ENCODE measurements at regions not wholly inside any gene's neighbourhood (a gene's known extent, or its start where the extent isn't known, plus 50 kb on each side); places are given as distances from the start of the nearest gene placed in this dataset.
"Not testable (repeated sequence)": the region's sequence is repeated elsewhere in the genome, so short reads cannot be mapped to it uniquely, and the experiment has no call there.

DNA sequence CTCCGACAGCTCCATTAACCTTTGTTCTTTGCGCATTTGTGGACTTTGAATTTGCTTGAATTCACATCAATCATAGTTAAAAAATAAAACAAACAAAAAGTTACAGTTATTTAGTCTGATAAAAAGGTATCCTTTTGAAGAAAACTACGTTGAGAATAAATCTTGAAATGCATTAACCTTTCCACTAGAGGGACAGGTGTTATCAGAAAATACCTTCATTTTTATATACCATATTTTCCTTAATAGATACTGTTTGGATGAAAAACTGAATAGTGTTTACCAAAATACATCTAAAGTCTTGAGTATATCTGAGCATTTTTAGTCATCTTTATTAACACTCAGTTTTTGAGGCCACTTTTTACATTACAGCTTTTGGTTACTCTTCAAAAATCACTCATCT lies 371.9 kb downstream of the ZWINT start:
- TF ChIP-seq POLR2AphosphoS5 (IDR thresholded peaks at IDR 0.05; ENCODE audit: insufficient read depth in 1 of 2, low read depth in 1 of 2) = no peak
- TF ChIP-seq, protein P1, sequence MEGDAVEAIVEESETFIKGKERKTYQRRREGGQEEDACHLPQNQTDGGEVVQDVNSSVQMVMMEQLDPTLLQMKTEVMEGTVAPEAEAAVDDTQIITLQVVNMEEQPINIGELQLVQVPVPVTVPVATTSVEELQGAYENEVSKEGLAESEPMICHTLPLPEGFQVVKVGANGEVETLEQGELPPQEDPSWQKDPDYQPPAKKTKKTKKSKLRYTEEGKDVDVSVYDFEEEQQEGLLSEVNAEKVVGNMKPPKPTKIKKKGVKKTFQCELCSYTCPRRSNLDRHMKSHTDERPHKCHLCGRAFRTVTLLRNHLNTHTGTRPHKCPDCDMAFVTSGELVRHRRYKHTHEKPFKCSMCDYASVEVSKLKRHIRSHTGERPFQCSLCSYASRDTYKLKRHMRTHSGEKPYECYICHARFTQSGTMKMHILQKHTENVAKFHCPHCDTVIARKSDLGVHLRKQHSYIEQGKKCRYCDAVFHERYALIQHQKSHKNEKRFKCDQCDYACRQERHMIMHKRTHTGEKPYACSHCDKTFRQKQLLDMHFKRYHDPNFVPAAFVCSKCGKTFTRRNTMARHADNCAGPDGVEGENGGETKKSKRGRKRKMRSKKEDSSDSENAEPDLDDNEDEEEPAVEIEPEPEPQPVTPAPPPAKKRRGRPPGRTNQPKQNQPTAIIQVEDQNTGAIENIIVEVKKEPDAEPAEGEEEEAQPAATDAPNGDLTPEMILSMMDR (IDR thresholded peaks at IDR 0.05) = no peak
- TF ChIP-seq POLR2A (IDR thresholded peaks at IDR 0.05) = no peak
- Histone ChIP-seq H3K4me1 (no peaks in the 10 kb centered on the region), H3K27me3 (no peaks in the 10 kb centered on the region), H3K9me3 (no peaks in the 10 kb centered on the region), H3K4me3 (no peak overlapping the region), H3K36me3 (no peaks in the 10 kb centered on the region), H3K27ac (no peak overlapping the region)
- no peak for DNase-seq (ENCODE audit: extremely low spot score in 2 of 2)
- intact Hi-C loops (cut with DNase I) = no loop called here

DNA sequence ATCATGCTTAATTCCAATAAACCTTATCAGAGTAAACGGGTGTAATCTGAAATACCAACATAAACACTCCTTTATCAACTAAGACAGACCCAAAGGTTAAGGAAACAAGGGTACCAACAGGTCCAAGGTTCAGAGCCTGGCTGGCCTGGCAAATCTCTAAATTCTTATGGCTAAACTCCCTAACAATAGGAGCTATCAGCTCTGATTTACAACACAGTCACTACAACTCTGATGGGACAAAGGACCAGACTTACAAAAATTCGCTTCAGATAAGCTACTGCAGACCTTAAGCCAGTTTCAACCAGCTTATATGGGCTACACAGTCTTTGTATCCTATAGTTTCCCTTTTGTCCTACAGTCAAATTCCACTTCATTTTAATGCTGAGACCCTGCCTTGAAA lies 381.9 kb downstream of the ZWINT start:
- Histone ChIP-seq H3K9me3 (no peaks in the 10 kb centered on the region), H3K4me3 (no peak overlapping the region), H3K27ac (no peak overlapping the region), H3K36me3 (no peaks in the 10 kb centered on the region), H3K4me1 (no peaks in the 10 kb centered on the region), H3K27me3 (no peaks in the 10 kb centered on the region)
- TF ChIP-seq POLR2A (IDR thresholded peaks at IDR 0.05) = no peak
- no peak for TF ChIP-seq POLR2AphosphoS5 (IDR thresholded peaks at IDR 0.05; ENCODE audit: insufficient read depth in 1 of 2, low read depth in 1 of 2)
- TF ChIP-seq, protein P1 (IDR thresholded peaks at IDR 0.05) = no peak
- no peak for DNase-seq (ENCODE audit: extremely low spot score in 2 of 2)
- intact Hi-C loops (cut with DNase I) = loop anchor here (10.0 kb wide), 1 partner anchor 324 kb away; no protein-coding TSS in a partner anchor

DNA sequence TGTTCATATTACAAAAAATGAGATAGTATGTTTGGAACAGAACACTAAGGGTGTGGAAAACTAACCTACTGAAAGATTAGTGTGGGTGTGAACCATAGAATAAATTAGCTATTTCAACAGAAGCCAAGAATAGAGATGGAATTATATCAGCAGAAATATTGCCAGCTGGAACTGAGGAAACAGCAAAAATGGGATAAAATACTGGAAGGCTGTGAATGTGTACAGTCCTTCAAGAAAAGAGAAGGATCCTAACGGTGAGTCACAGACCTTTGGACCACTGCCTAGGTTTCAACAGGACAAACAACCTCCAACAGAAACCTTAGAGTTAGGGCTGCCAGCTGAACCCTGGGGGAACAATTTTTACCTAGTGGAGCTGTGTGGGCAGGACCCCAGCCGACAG lies 395.0 kb downstream of the ZWINT start:
- Histone ChIP-seq H3K27ac (no peak overlapping the region), H3K27me3 (no peaks in the 10 kb centered on the region), H3K36me3 (no peaks in the 10 kb centered on the region), H3K9me3 (no peaks in the 10 kb centered on the region), H3K4me1 (no peaks in the 10 kb centered on the region), H3K4me3 (no peak overlapping the region)
- intact Hi-C loops (cut with DNase I) = no loop called here
- TF ChIP-seq POLR2AphosphoS5 (IDR thresholded peaks at IDR 0.05; ENCODE audit: insufficient read depth in 1 of 2, low read depth in 1 of 2) = no peak
- TF ChIP-seq, protein P1 (IDR thresholded peaks at IDR 0.05) = no peak
- no peak for TF ChIP-seq POLR2A (IDR thresholded peaks at IDR 0.05)
- no peak for DNase-seq (ENCODE audit: extremely low spot score in 2 of 2)

DNA sequence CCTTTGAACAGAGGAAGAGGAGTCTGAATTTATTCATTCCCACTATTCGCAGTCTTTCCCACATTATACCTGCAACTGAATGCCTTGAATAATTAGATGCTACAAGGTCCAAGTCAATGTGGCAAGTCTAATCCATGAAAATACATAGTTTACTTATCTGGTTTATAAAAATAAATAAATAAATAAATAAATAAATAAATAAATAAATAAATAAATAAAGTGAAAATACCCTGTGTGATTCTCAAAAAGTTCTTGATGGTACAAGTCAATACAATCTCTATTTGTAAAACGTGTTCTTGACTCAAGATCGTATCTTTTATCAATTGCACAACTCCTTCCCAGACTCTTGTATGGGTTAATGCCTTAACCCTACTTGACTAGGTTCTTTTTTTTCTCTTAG lies 417.7 kb downstream of the ZWINT start:
- intact Hi-C loops (cut with DNase I) = no loop called here
- no peaks in the 10 kb centered on the region for H3K27me3 ChIP-seq

DNA sequence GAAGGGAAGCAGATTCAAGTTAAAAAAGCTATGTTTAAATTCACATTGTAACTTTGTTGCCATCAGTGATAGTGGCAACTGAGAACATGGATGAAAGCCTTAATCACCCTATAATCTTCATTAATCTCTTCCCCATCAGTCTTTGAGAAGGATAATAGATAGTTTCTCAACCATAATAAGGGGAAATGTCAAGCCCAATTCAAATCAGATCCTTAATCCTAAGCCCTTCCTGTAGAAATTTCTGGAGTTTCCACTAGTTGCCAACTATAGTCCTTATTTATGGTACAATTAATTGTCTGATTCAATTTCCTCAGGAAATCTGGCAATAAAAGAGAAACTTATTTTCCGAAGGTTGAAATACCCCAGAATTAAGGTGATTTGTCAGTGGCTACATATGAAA lies 431.8 kb downstream of the ZWINT start:
- H3K4me3 ChIP-seq = no peak overlapping the region
- H3K9me3 ChIP-seq = no peaks in the 10 kb centered on the region
- TF ChIP-seq POLR2AphosphoS5 (IDR thresholded peaks at IDR 0.05; ENCODE audit: insufficient read depth in 1 of 2, low read depth in 1 of 2) = no peak
- TF ChIP-seq, protein P1 (IDR thresholded peaks at IDR 0.05) = no peak
- TF ChIP-seq POLR2A (IDR thresholded peaks at IDR 0.05) = no peak
- H3K4me1 ChIP-seq = no peaks in the 10 kb centered on the region
- intact Hi-C loops (cut with DNase I) = no loop called here
- no peak overlapping the region for H3K27ac ChIP-seq
- DNase-seq (ENCODE audit: extremely low spot score in 2 of 2) = no peak
- H3K36me3 ChIP-seq = no peaks in the 10 kb centered on the region
- H3K27me3 ChIP-seq = no peaks in the 10 kb centered on the region

More for the DNA sequence above, 417.7 kb downstream of the ZWINT start:
- Histone ChIP-seq H3K4me3 (no peak overlapping the region), H3K9me3 (no peaks in the 10 kb centered on the region), H3K27ac (no peak overlapping the region), H3K4me1 (no peaks in the 10 kb centered on the region), H3K36me3 (no peaks in the 10 kb centered on the region)
- no peak for TF ChIP-seq POLR2AphosphoS5 (IDR thresholded peaks at IDR 0.05; ENCODE audit: insufficient read depth in 1 of 2, low read depth in 1 of 2)
- TF ChIP-seq POLR2A (IDR thresholded peaks at IDR 0.05) = no peak
- TF ChIP-seq, protein P1 (IDR thresholded peaks at IDR 0.05) = no peak
- no peak for DNase-seq (ENCODE audit: extremely low spot score in 2 of 2)

DNA sequence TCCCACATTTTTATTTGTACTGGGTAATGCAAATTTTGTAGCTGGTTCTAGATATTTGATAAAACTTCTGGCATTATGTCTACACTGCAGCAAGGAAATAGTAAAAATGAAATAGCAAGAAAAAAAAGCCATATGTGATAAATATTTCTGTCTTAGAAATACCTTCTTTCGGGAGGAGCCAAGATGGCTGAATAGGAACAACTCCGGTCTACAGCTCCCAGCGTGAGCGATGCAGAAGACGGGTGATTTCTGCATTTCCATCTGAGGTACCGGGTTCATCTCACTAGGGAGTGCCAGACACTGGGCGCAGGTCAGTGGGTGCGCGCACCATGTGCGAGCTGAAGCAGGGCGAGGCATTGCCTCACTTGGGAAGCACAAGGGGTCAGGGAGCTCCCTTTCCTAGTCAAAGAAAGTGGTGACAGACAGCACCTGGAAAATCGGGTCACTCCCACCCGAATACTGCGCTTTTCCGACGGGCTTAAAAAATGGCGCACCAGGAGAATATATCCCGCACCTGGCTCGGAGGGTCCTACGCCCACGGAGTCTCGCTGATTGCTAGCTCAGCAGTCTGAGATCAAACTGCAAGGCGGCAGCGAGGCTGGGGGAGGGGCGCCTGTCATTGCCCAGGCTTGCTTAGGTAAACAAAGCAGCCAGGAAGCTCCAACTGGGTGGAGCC lies 461.4 kb downstream of the ZWINT start:
- intact Hi-C loops (cut with DNase I); H3K4me1 ChIP-seq; H3K27ac ChIP-seq; H3K27me3 ChIP-seq; H3K36me3 ChIP-seq; H3K9me3 ChIP-seq; H3K4me3 ChIP-seq; DNase-seq (ENCODE audit: extremely low spot score in 2 of 2): not testable (repeated sequence)

All from vagina (tissue), 2 donors.